Spleen (tissue), 11 donors: ENCODE measurements at regions not wholly inside any gene's neighbourhood (a gene's known extent, or its start where the extent isn't known, plus 50 kb on each side); places are given as distances from the start of the nearest gene placed in this dataset.

Source experiments
- DNase-seq: peaks from one replicate; pipeline ENCODE4 v3.0.0-alpha.2; 2020
- H3K27ac ChIP-seq, 8 donors: fragments of 200-600 bp; sonication (generic) in 7 of 8; 1 replicate in 4 of 8; 2 replicates in 4 of 8; pipeline versions ENCODE4 v1.5.0 to v1.8.0; 2016 to 2021; ENCODE audit warnings: inconsistent platforms in 4 of 8, mild to moderate bottlenecking in 4 of 8, moderate library complexity in 1 of 8
- H3K27me3 ChIP-seq, 7 donors: fragments of 200-600 bp; sonication (generic) in 6 of 7; replicated peaks in 1 of 7; 1 replicate in 4 of 7; 2 replicates in 3 of 7; pipeline versions ENCODE4 v1.5.0 to v1.8.0; 2016 to 2021; ENCODE audit warnings: inconsistent platforms in 3 of 7, mild to moderate bottlenecking in 1 of 7
- H3K36me3 ChIP-seq, 6 donors: fragments of 200-600 bp; sonication (generic) in 5 of 6; 1 replicate in 4 of 6; 2 replicates in 2 of 6; pipeline versions ENCODE4 v1.5.0 to v1.8.0; 2016 to 2021; ENCODE audit warnings: inconsistent platforms in 2 of 6
- H3K4me1 ChIP-seq, 6 donors: fragments of 200-600 bp; sonication (generic) in 5 of 6; 1 replicate in 3 of 6; 2 replicates in 3 of 6; pipeline versions ENCODE4 v1.5.0 to v1.8.0; 2016 to 2021; ENCODE audit warnings: inconsistent platforms in 3 of 6
- H3K4me3 ChIP-seq, 8 donors: fragments of 200-600 bp; sonication (generic) in 7 of 8; 1 replicate in 4 of 8; 2 replicates in 4 of 8; pipeline versions ENCODE4 v1.5.0 to v1.8.0; 2016 to 2021; ENCODE audit warnings: inconsistent platforms in 4 of 8, mild to moderate bottlenecking in 4 of 8, moderate library complexity in 2 of 8
- H3K9me3 ChIP-seq, 8 donors: fragments of 200-600 bp; sonication (generic) in 7 of 8; 1 replicate in 4 of 8; 2 replicates in 4 of 8; pipeline versions ENCODE4 v1.5.0 to v1.8.0; 2016 to 2021; ENCODE audit warnings: inconsistent platforms in 4 of 8
- POLR2A ChIP-seq, 3 donors: fragments of 450-650 bp; IDR thresholded peaks; one replicate each; pipeline ENCODE4 v1.5.1; 2017; ENCODE audit warnings: antibody characterized with exemption in 3 of 3, mild to moderate bottlenecking in 1 of 3
- POLR2AphosphoS5 ChIP-seq, 3 donors: sonication (generic); formaldehyde crosslinking; IDR thresholded peaks; one replicate each; pipeline ENCODE4 v1.5.1; 2017; ENCODE audit warnings: antibody characterized with exemption in 3 of 3
- WGBS, 5 donors: extraction: QIAGEN DNeasy Blood & Tissue Kit in 3 of 5; methylation state at CpG; one replicate each; pipeline versions ENCODE4 v1.1.5 to v1.1.7; 2013 to 2018; 5-methylcytosine and 5-hydroxymethylcytosine counted together
- intact Hi-C: fragments of 100-400 bp; cut with DNase I; formaldehyde crosslinking; loops from one replicate; pipeline ENCODE4 v1.15.0; 2023; ENCODE audit warnings: low total_unique reads
- TF ChIP-seq, protein P1 (sequence below), 11 experiments: fragments of 200-600 bp in 7 of 11; fragments of 450-650 bp in 4 of 11; sonication (generic) in 4 of 11; IDR thresholded peaks in 8 of 11; conservative IDR thresholded peaks in 3 of 11; 1 replicate in 7 of 11; 2 replicates in 4 of 11; pipeline versions ENCODE4 v1.4.0 to v1.8.0; 2016 to 2021; ENCODE audit warnings: antibody characterized with exemption in 11 of 11, inconsistent platforms in 4 of 11, mild to moderate bottlenecking in 1 of 11
- donor health status: healthy with polysubstance abuse.
- donor health status: DM: no; HTN: no; CAD: no; lungs with moderate emphysema.
- donor health status: DM: no; HTN: no; CAD: no.
- donor health status: Bipolar disorder and iron deficiency.
- donor health status: healthy.
- donor health status: DM: no; HTN: no; CAD: no.
- donor health status: DM: yes; HTN: yes; CAD: no.

DNA sequence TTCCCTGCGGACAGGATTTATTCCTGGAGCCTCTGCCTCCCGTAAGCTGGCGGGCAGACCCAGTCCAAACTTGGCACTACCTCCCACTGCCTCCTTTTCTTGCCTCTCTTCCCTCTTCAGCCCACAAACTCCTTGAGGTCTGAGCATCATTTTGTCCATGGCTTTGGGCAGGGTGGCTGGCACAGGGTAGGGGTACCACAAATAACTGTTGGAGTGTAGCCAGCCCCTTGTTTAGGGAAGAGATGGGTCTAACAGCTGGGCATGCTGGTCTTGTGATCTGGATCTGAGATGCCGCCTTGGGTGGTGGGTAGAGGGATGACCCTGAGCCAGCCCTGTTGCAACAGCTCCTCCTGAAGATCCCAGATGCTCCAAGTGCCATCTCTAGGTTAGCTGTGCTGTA is 71.4 kb upstream of the CLDN14 start:
- intact Hi-C loops = no loop called here
- no peak for DNase-seq
- no peak overlapping the region for H3K4me3 ChIP-seq
- H3K27ac ChIP-seq = no peak overlapping the region
- H3K9me3 ChIP-seq = no peaks in the 10 kb centered on the region
- no peaks in the 10 kb centered on the region for H3K36me3 ChIP-seq
- TF ChIP-seq POLR2AphosphoS5 (IDR thresholded peaks at IDR 0.05) = no peak
- TF ChIP-seq POLR2A (IDR thresholded peaks at IDR 0.05) = no peak
- TF ChIP-seq, protein P1, sequence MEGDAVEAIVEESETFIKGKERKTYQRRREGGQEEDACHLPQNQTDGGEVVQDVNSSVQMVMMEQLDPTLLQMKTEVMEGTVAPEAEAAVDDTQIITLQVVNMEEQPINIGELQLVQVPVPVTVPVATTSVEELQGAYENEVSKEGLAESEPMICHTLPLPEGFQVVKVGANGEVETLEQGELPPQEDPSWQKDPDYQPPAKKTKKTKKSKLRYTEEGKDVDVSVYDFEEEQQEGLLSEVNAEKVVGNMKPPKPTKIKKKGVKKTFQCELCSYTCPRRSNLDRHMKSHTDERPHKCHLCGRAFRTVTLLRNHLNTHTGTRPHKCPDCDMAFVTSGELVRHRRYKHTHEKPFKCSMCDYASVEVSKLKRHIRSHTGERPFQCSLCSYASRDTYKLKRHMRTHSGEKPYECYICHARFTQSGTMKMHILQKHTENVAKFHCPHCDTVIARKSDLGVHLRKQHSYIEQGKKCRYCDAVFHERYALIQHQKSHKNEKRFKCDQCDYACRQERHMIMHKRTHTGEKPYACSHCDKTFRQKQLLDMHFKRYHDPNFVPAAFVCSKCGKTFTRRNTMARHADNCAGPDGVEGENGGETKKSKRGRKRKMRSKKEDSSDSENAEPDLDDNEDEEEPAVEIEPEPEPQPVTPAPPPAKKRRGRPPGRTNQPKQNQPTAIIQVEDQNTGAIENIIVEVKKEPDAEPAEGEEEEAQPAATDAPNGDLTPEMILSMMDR (IDR thresholded peaks at IDR 0.05 in 8 of 11, conservative IDR thresholded peaks at IDR 0.05 in 3 of 11) = no peak
- 75 to 94% (median 76%) methylated on average over 3 to 4 of the region's 4 CpGs for WGBS, 5 donors
- H3K4me1 ChIP-seq = no peaks in the 10 kb centered on the region
- H3K27me3 ChIP-seq = peaks cover 0 to 27% (median 0%) of the 10 kb centered on the region in 7 donors

DNA sequence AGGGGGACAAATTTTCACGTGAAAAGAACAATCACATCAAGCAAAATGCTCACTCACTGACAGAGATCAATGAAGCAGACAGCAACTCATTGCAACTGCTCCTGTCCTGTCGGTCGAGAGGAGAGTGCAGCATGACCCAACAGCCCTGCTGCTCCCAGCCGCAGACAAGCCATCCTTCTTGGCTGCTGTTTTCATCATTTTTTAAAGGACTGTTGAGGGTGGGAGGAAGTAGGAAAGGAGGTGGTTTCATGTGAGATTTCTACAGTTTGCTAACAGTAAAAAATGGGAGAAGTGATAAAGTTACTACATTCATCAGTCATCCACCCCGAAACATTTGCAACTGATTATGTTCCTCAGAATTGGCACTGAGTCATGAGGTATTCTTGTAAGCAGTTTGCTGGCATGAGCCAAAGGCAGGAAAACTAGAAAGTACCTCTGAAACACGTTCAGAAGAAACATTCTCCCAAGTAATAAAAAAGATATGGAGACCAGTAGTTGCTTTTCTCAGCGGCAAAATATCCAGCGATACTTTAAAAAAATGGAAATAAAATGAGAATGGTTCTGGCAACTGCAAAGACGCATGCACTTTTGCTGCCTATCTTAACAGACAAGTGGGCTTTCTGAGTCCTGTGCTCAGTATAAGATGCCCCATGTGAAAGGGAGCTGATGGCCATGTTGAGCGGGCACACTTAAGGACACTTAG is 72.0 kb upstream of the CLDN14 start:
- H3K27ac ChIP-seq = no peak overlapping the region
- intact Hi-C loops = no loop called here
- no peak for TF ChIP-seq POLR2A (IDR thresholded peaks at IDR 0.05)
- TF ChIP-seq, protein P1 (IDR thresholded peaks at IDR 0.05 in 8 of 11, conservative IDR thresholded peaks at IDR 0.05 in 3 of 11) = no peak
- H3K4me3 ChIP-seq = no peak overlapping the region
- 46 to 65% (median 53%) methylated on average over 10 of the region's 10 CpGs for WGBS, 5 donors
- H3K36me3 ChIP-seq = no peaks in the 10 kb centered on the region
- DNase-seq = no peak
- H3K27me3 ChIP-seq = peaks cover 0 to 27% (median 0%) of the 10 kb centered on the region in 7 donors
- H3K4me1 ChIP-seq = no peaks in the 10 kb centered on the region
- H3K9me3 ChIP-seq = peaks cover 0 to 2% (median 0%) of the 10 kb centered on the region in 8 donors

DNA sequence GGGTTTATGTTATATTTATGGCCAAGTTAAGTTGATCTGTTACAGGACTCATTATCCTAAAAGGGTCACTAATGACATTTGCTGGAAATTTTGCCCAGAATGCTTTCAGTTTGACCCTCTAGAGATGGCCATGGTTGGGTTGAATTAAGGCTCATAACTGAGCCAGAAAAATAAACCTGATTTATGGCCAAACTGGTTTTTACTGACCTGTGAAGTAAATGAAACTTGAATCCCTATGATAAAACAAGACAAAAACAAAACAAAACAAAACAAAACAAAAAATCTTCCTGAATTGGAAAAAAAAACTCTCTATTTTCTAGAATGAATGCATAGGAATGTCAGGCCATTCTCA is 72.5 kb upstream of the CLDN14 start:
- no peak for TF ChIP-seq POLR2AphosphoS5 (IDR thresholded peaks at IDR 0.05)
- TF ChIP-seq POLR2A (IDR thresholded peaks at IDR 0.05) = no peak
- TF ChIP-seq, protein P1 (IDR thresholded peaks at IDR 0.05 in 8 of 11, conservative IDR thresholded peaks at IDR 0.05 in 3 of 11) = no peak
- intact Hi-C loops = no loop called here
- H3K36me3 ChIP-seq = no peaks in the 10 kb centered on the region
- no peak for DNase-seq
- no peak overlapping the region for H3K27ac ChIP-seq
- peaks cover 0 to 7% (median 0%) of the 10 kb centered on the region in 8 donors for H3K9me3 ChIP-seq
- peaks cover 0 to 23% (median 0%) of the 10 kb centered on the region in 7 donors for H3K27me3 ChIP-seq
- H3K4me1 ChIP-seq = no peaks in the 10 kb centered on the region
- H3K4me3 ChIP-seq = no peak overlapping the region

DNA sequence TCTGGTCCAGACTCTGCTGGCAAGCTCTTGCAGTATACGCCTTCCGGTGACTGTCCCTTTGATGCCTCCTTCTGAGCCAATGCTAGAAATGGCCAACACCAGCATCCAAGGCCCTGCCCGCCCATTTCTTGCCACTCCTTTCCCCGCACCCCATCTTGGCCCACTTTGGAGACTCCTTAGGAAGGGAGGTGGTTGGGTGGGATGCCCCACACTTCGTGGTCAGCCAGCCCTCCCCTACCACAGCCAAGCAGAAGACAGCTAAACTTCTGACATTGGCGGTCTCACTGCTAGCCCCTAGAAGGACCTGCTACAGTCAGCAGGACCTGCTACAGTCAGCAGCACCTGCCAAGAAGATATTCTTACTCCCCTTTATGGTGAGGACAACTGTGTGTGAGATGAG is 73.5 kb upstream of the CLDN14 start:
- TF ChIP-seq POLR2AphosphoS5 (IDR thresholded peaks at IDR 0.05) (no peak), POLR2A (IDR thresholded peaks at IDR 0.05) (no peak)
- TF ChIP-seq, protein P1 (IDR thresholded peaks at IDR 0.05 in 8 of 11, conservative IDR thresholded peaks at IDR 0.05 in 3 of 11) = no peak
- 90 to 95% (median 92%) methylated on average over 6 of the region's 6 CpGs for WGBS, 5 donors
- peaks cover 0 to 8% (median 0%) of the 10 kb centered on the region in 8 donors for H3K9me3 ChIP-seq
- peaks cover 0 to 19% (median 0%) of the 10 kb centered on the region in 7 donors for H3K27me3 ChIP-seq
- H3K36me3 ChIP-seq = no peaks in the 10 kb centered on the region
- intact Hi-C loops = no loop called here
- DNase-seq = no peak
- H3K27ac ChIP-seq = no peak overlapping the region
- no peak overlapping the region for H3K4me3 ChIP-seq
- H3K4me1 ChIP-seq = no peaks in the 10 kb centered on the region
